HG03378 (cell line): ENCODE measurements at regions not wholly inside any gene's neighbourhood (a gene's known extent, or its start where the extent isn't known, plus 50 kb on each side); places are given as distances from the start of the nearest gene placed in this dataset.

Source experiments
- ATAC-seq: cut with Tn5 transposase; IDR thresholded peaks from one replicate; pipeline ENCODE4 v1.9.1; 2021; ENCODE audit warnings: mild to moderate bottlenecking, moderate library complexity; ENCODE audit not compliant: unreplicated experiment

DNA sequence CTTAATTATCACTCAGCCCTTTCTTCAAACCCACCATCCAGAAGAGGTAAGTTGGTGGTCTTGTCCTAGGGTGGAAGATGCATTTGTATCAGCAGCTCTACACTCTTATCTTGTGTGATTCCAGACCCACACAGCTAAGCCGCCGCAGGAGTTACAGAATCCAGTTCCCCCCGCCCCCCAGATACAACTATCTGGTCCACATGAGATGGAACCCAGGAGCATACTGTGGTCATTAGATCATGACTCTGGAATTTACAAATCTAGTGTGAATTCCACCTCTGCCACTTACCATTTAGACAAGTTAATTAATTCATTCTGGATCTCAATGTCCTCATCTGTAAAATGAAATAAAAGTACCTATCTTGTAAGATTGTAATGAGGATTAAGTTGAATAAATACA, 486.4 kb downstream of the BCL11A start:
- ATAC-seq: no peak

DNA sequence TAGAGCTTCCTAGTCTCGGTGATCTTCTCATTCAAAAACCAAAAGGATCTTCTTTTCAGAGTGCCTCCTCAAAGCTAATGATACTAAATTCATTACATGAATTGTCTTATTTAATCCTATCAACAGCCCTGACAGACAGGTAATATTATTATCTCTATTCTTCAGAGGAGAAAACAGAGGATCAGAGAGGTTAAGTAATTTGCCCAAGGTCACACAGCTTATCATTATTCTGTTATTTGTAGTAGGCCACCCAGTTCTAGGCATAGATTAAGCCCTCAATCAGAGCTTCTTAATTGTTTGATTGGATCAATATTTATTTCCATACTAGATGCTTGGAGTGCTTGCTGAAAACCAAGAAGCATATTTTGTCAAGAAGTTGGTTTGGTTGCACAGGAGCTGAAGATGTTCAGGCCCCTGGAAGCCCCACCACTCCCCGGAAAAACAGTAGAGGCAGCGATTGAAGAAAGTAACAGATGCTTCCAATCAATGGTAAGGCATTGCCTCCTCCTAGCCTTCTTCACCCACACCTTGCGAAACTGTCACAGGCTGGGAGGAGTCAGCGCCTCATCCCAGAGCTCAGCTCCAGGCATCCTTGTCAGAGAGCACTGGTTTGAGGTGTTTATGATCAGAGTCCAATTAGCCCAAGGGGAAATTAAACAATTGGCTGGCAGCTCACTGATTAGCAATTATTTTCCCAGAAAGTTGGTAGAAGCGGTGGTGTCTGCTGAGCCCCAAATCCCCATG, 487.2 kb downstream of the BCL11A start:
- ATAC-seq: no peak

DNA sequence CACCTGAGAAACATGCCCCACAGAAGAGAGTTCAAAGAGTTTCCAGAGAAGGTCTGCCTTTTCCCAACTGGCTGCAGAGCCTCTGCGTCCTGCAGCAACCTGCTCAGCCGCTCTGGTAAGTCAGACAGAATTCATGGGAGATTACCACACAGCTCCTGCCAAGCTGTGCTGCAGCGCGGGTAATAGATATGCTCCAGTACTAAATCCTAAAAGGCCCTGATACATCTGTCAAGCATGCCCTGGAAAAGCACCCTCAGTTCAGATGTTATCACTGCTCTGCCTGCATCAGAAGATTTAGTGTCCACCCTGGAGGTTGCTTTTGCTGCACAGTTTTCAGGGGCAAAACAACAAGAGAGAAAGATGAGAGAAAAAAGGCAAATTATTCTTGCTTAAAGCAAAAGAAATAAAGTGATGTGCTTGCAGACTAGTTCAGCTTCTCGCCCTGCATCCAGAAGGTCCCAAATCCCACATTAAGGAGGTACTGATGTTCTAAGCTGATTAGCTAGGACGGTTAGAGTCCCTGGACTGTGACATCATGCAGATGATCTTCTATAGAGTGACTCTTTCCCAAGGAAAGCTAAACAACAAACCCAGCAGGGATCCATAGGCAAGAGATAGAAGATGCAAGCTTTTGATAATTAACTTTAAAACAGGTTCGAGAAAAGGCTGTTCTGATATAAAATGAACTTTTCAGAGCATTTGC, 488.6 kb downstream of the BCL11A start:
- ATAC-seq: no peak

DNA sequence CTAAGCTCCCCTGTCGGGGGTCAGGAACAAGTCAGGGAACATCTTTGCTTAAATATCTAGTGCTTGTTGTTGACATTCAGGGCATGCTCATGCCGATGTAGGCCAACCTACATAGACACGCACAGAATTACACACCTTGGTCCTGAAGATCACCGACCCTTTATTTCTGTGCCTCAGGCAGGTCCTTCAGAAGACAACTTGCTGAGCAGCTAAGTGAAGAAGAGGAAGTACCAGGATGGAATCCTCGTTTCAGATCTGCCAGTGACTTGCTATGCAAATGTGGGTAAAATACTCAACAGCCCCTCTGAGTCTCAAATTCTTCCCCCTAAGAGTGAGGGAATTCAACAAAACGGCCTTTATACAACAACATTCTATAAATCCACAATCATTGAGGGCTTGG, 494.7 kb downstream of the BCL11A start:
- ATAC-seq: no peak

DNA sequence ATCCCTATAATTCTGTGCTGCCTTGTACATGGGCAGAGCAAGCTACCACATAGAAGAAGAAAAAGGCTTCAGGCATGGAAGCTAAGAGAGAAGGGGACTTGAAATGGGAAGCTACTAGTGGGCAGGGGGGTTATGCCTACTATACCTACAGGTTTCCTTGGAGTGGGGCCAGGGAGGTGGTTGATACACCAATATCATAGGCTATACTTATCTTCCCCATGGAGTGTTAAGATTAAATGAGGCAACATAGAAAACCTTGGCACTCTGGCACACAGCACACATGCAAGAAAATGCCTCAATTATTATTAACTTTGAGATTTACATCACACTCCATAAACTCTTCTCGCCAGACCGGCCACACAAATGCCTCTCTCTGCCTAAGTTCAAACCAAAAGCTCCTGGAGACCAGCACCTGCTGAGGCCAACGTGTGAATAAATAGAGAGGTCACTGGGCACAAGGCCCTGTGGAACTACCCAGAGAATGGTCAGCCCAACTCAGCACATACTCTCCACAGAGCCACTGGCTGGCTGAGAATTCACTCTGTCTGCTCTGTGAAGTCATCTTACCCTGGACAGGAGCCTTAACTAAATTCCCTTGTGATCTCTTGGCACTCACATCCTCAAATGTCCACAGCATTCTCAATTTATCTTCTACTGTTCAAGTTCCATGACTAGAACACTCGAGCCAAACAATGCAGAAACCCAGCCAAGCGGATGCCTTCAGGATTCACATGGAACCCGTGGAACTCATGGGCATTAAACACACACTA, 498.7 kb downstream of the BCL11A start:
- no peak for ATAC-seq

DNA sequence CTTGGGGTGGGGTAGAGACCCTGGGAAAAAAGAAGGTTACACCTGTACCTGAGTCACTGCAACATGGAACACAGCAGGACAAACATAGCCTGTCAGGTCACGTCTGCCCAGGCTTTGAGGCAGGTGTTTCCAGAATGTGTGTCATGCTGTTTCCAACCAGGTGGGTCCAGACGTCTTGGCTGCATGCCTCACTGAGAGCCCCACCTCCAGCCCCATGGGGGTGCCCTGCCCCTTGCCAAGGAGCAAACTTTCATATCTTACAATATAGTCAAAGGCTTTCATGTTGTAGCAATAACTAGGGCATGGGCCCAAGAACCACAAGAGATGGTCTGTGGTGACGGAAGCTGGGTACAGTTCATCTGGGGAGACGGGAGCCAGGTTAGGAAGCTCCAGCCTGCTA, 499.7 kb downstream of the BCL11A start:
- ATAC-seq: no peak

DNA sequence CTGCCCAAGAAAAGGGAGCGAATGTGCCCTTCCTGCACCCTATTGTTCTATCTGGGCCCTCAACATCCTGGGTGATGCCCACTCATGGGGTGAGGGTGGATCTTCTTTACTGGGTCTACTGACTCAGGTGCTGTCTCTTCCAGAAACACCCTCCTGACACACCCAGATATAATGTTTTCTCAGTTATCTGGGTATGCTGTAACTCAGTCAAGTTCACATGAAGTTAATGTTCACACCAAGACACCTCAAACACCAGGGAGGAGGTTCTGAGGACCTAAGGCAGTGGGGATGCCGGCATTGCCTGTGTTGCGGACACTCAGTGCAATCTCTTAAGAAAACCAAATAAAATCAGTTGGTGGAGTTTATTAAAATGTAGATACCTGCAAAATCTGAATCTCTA, 500.9 kb downstream of the BCL11A start:
- no peak for ATAC-seq

DNA sequence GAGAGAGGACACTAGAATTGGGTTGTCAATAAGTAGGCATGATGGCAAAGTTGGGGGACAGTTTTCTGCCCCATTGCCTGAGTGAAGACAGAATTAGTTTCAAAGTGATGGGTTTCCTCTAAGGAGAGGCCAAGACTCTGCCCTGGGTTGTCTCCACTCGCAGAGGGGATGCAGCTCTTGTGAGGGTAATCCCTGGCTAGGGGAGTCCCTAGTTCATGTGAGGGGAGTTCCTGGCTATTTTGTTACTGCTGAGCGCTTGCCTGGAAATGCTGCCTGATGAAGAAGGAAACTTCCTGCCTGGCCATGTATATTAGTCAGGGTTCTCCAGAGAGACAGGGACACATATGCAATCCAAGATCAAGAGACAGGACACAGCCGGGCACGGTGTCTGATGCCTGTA, 501.5 kb downstream of the BCL11A start:
- no peak for ATAC-seq

DNA sequence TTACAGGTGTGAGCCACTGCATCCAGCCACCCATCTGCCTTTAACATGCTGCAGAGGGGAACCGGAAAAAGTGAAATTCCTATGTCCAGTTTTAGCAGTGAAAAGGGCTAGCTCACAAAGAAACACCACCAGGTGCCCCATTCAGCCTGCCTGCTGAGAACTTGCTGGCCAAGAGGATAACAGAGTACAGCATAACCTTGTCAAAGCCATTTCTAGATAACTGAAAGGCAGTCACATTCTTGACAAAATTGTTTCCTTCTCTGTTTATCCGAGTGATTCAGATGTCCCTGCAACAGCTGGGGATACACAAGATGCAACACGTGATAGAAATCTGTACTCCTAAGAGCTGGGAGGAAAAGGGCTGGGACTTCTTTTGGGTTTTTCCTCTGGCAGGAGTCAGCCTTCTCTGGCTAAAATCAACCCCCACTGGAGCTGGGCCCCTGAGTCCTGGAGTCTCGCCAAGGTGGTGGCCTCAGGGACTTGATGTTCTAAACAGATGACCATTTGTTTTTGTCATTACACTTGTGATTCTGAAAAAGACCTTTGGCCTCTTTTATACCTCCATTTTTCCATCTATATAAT, 505.4 kb downstream of the BCL11A start:
- ATAC-seq: no peak

DNA sequence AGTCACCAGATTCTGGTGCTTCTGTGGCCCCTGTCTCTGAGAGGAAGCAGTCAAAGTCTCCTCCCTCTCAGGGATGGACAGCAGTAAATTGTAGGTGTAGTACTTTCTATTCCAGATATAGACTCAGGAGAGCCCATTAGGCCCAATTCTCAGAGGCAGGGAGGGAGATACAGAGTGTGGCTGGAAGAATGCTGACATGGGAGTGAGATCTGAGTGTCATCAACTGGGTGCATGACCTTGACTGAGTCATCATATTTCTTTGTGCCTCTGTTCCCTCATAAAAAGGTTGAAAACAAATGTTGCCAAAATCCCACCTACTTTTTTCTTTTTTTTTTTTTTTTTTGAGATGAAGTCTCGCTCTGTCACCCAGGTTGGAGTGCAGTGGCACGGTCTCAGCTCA, 506.1 kb downstream of the BCL11A start:
- ATAC-seq: no peak

DNA sequence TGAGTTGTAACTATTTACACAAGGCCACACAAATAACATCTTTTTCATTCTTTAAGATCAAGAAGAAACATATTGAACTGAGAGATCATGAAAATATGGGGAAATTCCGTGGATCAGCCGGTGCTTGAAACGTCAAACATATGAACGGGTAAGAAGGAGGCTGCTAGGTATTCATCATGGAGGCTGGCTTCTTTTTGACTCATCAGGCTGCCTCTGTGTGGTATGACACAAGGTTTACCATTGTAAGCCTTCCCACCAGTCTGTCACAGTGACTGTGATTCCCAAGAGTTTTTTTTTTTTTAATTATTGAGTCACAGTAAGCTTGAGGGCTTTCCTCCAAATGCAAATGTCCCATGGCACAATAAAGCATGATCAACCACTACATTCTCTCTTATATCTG, 506.9 kb downstream of the BCL11A start:
- no peak for ATAC-seq

DNA sequence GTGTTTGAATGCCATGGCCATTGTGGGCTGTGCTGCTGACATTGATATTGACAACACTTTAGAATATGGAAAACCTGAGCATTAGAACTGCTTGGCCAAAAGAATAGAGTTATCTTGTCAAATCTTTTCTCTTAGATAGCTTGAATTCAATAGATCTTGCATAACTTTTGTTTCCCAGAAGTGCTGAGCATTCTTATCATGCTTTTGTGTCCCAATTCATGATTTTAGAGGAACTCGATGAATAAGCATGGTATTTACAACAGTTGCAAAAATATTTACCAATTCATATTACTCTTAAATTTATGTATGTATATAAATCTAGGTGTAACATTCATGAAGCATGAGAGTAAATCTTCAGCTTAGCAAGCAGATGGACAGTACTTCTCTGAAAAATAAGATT, 508.0 kb downstream of the BCL11A start:
- ATAC-seq: no peak

DNA sequence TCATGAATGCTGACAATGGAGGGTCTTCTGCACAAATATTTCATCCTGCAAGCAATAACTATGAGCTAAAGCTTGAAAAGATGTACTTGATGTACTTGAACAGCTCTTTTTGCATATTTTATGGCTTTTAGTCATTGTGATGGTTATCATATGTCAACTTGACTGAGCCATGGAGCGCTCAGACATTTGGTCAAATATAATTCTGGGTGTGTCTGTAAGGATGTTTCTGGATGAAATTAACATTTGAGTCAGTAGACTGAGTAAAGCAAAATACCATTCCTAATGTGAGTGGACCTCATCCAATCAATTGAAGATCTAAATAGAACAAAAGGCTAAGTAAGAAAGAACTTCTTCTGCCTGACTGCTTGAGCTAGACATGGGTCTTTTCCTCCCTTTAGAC, 509.0 kb downstream of the BCL11A start:
- no peak for ATAC-seq

DNA sequence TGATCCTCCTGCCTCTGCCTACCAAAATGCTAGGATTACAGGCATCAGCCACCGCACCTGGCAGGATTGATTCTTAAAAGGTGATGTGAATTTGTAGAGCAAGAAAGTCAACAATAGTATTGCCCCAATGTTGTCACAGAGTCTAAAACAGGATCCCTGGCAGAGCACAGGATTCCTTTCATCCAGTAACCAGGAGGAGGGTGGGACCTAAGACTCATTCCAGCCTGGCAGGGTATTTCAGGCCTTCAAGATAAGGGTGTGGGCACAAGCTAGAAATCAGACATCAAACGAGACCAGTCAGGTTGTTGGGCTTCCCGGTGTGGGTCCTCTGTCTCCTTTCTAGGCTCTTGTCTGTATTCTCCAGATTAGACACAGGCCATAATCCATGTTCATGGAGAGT, 511.4 kb downstream of the BCL11A start:
- ATAC-seq: no peak

DNA sequence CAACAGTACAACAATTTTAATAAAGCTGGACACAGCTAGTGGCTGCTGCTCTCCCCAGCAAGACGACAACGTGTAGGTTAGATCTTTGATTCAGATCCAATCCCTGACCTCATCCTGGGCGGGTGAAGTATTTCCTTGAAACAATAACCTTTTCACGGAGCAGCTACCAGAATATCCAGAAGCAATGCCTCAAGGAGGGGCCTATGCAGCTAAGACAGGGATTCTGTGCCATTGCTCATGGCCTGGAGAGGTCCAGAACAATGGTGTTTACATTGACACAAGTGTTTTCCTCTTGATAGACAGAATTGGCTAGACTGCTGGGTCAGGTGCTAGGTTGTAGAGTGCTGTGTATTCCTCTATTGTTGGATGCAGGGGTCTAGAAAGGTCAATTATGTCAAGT, 520.1 kb downstream of the BCL11A start:
- no peak for ATAC-seq

DNA sequence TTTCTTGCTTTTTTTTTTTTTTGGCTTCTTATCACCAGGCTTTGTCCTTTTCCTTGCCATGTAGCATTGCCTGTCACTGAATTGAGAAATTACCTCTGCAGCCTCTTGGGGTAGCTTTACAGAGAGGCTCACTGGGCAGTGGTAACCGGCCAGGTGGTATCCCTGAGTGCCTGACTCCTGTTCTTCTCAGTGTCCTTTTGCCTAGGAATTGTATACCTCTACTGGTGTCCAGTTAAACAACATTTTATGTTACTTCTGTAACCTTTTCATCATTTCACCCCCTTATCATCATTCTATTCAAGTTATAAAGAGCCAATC, 523.9 kb downstream of the BCL11A start:
- ATAC-seq: no peak

DNA sequence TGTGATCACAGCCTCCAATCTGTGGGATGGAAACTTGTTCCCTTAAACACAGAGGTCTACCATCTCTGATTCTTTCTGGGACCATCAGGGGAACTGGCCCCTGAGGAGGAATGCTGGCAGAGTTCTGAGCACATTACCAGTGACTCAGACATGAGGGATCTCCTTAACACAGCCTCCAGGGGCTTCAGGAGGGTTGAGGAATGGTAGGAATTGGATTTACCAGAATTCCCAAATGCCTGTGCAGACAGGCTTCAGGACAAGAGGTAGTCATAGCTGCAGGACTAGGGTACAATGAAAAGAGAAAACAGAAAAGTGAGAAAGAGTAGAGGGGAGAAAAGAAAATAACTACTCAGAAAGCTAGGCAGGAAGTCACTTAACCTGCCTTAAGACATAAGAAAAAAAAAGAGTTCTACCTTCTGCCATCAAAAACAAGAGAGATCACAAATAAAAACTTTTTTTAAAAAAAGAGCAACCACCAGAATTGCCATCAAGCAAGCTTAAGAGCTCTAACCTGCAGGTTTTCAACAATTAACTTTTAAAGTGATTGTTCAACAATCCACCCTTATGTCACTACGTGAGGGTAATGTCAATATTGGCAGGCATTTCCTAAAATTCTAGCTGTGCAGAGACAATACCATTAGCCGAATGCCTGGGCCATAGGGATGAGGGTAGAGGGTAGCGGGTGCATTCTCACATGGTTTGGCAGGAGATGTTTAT, 524.4 kb downstream of the BCL11A start:
- no peak for ATAC-seq

DNA sequence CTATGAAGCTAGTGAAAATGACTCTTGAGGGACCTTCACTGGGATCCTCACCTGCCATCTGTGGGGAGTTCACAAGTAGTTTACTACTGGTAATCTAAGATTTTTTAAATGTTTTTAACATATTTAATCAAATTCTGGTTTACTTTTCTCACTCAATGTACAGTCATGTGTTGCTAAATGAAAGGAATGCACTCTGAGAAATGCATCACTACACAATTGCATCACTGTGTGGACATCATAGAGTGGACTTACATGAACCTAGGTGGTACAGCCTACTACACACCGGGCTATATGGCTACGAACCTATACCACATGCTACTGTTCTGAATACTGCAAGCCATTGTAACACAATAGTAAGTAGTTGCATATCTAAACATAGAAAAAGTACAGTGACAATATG, 528.0 kb downstream of the BCL11A start:
- ATAC-seq: no peak

DNA sequence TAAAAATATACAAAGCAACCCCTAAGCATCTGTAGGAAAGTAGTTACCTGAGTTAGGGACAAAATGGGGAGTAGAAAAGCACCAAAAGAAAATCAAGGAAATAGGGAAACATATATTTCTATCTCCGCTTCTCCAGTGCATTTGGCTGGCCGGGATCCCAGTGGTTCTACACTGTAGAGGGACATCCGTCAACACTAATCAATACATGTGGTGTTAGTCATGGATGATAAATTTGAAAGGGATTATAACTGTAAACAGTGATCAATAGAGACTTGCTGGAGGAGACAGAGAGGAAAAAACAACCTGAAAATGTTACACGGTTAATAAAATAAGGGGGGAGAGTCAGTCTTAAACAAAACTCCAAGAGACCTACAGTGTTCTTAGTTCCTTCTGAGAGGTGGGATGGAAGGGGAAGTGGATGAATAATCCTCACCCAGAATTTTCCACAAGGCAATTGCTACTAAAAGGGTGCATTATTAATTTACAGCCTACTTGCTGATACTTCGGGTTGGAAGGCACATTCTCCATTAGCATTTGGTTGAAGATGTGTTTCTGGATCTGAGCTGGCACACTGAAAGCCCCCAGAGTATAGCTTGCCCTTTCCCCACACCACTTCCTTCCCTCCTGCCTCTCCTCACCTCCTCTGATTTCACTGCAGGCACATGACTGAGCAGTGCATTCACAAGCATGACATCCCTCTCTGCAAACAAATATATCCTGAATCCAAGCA, 530.0 kb downstream of the BCL11A start:
- ATAC-seq: no peak

DNA sequence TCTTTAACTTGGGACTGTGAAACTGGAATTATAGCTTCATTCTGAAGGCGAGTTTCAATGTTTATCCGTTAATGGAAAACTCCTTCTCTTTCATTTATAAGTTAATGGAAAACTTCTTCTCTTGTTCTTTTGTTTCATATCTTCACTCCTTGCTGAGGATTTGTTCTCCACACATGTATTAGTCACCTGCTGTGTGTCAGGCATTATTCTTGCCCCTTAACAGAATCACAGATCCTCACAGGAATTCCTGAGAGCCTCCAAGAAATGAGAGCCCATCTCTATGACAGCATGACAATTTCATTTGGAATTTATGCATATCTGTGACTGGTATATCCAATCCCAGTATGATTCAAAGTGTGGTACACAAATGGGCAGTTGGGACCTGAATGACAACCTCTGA, 545.8 kb downstream of the BCL11A start:
- no peak for ATAC-seq

DNA sequence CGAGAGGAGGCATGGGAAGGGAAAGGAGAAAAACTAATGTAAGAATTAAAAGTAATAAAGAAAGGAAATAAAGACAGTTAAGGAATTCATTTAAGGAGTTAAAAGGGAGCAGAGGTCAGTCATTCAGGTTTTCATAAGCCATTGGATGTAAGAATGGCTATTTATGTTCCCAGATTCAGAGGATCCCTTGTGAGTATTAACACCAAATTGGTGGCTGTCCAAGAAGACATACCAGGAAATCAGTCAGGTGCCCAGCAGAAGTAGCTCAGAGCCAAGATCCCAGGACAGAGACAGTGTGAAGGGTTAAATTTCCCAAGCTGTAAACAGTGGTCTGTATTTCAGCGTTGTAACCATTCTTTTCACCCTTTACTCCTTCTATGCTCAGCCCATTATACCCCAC, 550.4 kb downstream of the BCL11A start:
- ATAC-seq: no peak
